MG63 (cell line): ENCODE measurements at regions not wholly inside any gene's neighbourhood (a gene's known extent, or its start where the extent isn't known, plus 50 kb on each side); places are given as distances from the start of the nearest gene placed in this dataset.
A peak's percentile ranks its signal among the peaks of the same experiment; 100 is the strongest.

Experiments
- DNase-seq: peaks from one replicate; pipeline ENCODE4 v3.0.0-alpha.2; 2020
- H3K27me3 ChIP-seq: fragments of 250-450 bp; sonication (Bioruptor Pico); 2 replicates; pipeline ENCODE4 v1.5.1; 2020; ENCODE audit warnings: mild to moderate bottlenecking, moderate library complexity
- H3K36me3 ChIP-seq: fragments of 250-450 bp; sonication (Bioruptor Pico); 2 replicates; pipeline ENCODE4 v1.5.1; 2020; ENCODE audit warnings: mild to moderate bottlenecking, moderate library complexity
- H3K4me3 ChIP-seq: fragments of 250-450 bp; sonication (Bioruptor Pico); 2 replicates; pipeline ENCODE4 v1.5.1; 2020; ENCODE audit warnings: mild to moderate bottlenecking, moderate library complexity
- H3K9me3 ChIP-seq: fragments of 250-450 bp; sonication (Bioruptor Pico); 2 replicates; pipeline ENCODE4 v1.5.1; 2020; ENCODE audit warnings: mild to moderate bottlenecking, moderate library complexity

DNA sequence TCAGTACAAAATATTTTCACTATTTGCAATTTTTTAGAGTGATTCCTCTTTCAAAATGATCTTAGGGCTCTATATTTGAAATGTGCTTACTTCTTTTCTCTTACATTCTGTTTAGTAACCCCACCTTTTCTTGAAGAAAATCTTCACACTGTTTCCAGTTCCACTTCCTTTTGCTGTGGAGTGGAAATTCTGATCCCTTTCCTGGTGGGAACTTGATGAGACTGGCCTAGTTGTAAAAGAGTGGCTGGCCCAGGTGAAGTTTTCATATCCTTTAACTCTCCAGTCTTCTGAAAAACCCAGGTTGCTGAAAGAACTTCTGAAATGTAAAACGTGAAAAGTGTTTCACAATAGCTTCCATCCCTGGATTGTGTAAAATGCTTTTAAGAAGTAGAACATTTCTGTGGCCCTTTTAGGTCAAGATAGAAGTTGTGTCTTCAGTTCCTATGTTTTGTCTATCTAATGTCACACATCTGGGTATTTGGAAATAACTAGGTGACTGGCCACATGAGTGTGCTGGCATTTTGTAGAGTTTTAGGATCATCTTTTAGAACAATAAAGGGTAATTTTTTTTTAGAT lies 84.8 kb upstream of the LRIG1 start:
- H3K4me3 ChIP-seq: no peak overlapping the region
- no peaks in the 10 kb centered on the region for H3K9me3 ChIP-seq
- no peaks in the 10 kb centered on the region for H3K27me3 ChIP-seq
- no peaks in the 10 kb centered on the region for H3K36me3 ChIP-seq
- no peak for DNase-seq

DNA sequence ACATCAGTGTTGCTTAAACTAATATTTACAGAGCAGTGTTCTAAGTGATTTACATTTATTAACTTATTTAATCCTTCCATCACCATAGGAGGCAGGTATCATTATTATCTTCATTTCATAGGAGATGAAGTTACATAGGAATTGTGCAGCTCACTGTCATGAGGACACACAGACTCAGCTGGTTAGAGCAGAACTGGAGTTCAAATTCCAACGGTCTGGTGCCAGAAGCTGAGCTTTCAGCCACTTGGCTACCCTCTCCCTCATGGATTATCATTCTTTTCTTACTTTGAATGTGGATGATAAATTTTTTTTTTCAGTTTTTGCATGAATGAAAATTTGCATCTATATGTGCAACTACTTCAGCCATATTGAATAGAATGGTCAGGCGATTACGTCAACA lies 86.0 kb upstream of the LRIG1 start:
- DNase-seq: no peak
- Histone ChIP-seq H3K27me3 (no peaks in the 10 kb centered on the region), H3K9me3 (no peaks in the 10 kb centered on the region), H3K36me3 (no peaks in the 10 kb centered on the region), H3K4me3 (no peak overlapping the region)

DNA sequence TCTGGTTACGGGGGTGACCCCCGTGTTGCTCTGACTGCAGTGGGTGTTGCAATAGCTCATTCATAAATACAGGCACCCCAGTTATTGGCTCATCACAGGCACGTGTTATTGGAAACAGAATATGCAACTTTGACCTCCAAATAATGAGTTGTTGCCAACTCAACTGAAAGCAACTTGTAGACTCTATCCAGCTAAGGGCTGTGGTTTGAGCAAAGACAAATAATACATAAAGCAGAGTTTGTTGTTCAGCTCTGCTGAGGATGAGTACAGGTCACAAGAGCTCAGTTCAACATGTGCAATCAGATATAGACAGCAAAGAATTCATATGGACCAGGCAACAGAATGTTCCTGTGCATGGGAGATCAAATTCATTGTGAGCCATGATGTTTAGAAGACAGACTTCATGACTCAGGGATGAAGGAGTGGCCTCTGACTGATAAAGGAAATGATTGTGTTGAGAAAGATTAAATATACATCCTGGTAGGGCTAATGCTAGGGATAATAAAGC lies 87.6 kb upstream of the LRIG1 start:
- H3K9me3 ChIP-seq: no peaks in the 10 kb centered on the region
- no peaks in the 10 kb centered on the region for H3K36me3 ChIP-seq
- H3K4me3 ChIP-seq: no peak overlapping the region
- no peak for DNase-seq
- H3K27me3 ChIP-seq: no peaks in the 10 kb centered on the region

DNA sequence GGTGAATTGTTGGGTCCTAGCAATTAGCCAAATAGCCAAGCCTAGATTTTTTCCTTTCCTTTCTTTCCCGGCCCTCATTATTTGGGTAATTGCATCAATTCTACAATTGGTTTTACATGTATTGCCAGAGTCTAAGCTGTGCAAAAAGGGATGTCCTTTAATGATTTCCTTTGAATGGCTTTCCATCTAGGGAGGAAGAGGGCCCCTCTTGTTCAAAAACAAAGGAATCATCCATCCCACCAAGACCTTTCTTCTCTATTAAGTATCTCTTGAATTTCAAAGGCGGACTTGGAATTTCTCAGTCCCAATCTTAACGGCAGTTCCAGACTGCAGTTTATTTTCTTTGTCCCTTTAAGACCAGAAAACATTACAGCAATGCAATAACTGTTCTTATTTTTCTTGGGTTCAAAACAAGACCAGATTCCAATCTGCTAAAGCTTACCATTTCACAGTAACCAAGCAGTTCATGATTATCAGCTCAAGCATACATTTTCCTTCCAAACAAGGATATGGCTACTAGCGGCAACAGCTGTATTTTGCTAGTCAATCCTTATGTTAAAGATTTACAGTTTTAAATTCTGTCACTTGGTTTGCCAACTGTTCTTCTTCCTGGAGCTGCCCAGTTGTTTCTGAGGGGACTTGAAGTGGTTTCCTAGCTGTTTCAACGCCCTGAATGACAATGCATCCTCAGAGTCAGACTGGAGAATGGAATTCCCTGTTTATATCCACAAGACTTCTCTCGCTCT lies 91.4 kb upstream of the LRIG1 start:
- no peaks in the 10 kb centered on the region for H3K27me3 ChIP-seq
- H3K36me3 ChIP-seq: no peaks in the 10 kb centered on the region
- no peak overlapping the region for H3K4me3 ChIP-seq
- DNase-seq: no peak
- no peaks in the 10 kb centered on the region for H3K9me3 ChIP-seq

DNA sequence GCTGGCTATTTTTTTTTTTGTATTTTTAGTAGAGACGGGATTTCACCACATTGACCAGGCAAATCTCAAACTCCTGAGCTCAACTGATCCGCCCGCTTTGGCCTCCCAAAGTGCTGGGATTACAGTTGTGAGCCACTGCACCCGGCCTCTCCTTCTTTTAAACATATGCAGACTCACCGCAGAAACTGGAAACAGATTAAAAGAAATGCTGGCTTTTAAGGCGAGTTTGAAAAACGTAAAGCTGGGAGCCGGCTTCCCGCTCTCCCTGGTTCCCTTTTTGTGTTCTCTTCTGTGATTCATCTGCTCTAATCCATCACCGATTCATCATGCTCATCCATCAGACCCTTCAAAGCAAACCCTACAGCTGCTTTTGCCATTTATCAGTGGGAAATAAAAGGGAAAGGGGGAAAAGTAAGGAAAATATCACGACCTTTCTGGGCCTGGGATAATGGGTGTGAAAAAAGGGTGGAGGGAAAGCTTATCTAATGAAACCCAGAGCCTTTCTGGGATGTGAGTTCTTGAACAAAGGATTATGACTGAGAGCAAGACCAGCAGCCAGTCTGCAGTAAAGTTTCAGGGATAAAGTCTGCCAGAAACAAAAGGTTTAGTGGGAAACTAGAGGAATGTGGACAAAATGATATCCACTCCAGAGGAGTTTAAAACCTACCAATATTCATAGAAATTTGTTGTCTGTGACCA lies 92.3 kb upstream of the LRIG1 start:
- Histone ChIP-seq H3K4me3 (no peak overlapping the region), H3K27me3 (no peaks in the 10 kb centered on the region), H3K9me3 (no peaks in the 10 kb centered on the region), H3K36me3 (no peaks in the 10 kb centered on the region)
- no peak for DNase-seq

DNA sequence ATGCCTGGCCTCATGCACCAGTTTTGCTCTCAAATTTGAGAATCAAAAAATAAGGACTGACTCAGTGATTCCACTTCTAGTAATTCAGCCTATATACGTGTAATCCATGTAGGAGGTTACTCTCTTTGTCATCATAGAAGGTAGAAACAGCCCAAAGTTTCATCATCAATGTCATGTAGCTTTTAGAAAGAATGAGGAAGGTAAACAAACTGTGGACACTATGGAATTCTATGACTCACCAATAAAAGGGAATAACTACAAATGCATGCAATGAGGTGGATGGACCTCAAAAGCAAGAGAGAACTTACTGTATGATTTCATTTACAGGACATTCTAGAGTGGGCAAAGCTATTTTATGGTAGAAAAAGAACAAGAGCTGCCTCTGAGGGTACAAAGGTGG lies 93.2 kb upstream of the LRIG1 start:
- no peaks in the 10 kb centered on the region for H3K9me3 ChIP-seq
- no peak for DNase-seq
- H3K27me3 ChIP-seq: no peaks in the 10 kb centered on the region
- no peak overlapping the region for H3K4me3 ChIP-seq
- H3K36me3 ChIP-seq: no peaks in the 10 kb centered on the region

DNA sequence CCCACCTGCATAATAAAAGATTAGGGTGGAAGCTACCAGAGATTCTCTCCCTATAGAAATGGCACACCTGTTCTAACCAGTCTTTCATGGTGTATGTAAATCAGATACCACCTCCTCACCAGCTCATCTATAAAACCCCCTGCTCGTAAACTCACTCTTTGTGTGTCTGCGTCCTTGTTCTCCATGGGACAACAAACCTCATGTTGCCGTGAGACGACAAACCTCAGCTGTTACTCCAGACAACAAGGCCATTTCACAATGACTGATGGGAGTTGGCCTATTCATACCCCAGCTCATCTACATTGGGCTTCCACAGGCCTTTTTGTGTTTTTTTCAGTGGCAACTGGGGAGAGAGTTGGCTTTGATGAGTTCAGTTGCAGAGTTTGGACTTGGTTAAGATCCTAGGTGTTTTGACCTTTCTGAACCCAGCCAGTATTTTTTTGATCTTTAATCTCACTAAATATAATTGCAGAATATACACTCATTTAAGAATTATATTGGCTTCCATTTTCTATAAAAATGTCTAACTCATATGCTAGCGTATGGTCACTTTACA lies 96.6 kb upstream of the LRIG1 start:
- Histone ChIP-seq H3K9me3 (no peaks in the 10 kb centered on the region), H3K27me3 (no peaks in the 10 kb centered on the region), H3K4me3 (no peak overlapping the region), H3K36me3 (no peaks in the 10 kb centered on the region)
- DNase-seq: no peak

DNA sequence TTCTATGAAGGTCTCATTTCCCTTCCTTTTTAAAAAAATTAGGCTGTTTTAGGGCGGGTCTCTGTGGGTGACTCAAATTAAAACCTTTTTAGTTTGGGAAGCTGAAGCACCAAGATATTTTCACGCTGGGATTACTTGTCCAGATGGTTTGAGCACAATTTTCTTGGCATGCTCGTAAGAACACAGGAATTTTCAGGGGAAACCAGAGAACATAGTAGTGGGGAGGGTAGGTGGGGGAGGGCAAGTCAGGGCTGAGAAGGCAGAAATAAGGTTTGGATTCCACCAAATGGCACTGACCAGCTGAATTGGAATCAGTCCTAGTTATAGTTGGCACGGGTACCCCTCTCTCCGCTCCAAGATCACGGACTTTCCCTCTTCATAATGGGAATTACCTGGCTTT lies 97.3 kb upstream of the LRIG1 start:
- DNase-seq: peak; percentile 5
- H3K36me3 ChIP-seq: no peaks in the 10 kb centered on the region

DNA sequence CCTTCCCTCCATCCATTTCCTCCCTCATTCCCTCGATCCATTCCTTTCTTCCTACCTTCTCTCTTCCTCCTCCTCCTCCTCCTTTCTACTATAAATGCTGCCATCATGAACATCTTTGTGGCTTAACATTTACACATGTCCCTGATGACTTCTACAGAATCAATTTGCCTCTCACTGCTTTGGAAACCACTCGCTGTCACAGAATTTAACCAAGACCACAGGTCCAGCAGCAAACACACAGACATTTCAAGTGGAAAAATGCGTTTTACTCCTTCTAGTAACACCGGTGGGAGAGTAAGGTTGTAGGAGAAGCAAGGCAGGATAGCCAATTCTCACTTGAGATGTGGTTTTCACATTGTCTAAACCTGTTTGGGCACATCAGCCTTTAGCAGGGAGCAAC lies 101.4 kb upstream of the LRIG1 start:
- no peak for DNase-seq

More for the DNA sequence above, 97.3 kb upstream of the LRIG1 start:
- Histone ChIP-seq H3K9me3 (no peaks in the 10 kb centered on the region), H3K4me3 (no peak overlapping the region), H3K27me3 (no peaks in the 10 kb centered on the region)

DNA sequence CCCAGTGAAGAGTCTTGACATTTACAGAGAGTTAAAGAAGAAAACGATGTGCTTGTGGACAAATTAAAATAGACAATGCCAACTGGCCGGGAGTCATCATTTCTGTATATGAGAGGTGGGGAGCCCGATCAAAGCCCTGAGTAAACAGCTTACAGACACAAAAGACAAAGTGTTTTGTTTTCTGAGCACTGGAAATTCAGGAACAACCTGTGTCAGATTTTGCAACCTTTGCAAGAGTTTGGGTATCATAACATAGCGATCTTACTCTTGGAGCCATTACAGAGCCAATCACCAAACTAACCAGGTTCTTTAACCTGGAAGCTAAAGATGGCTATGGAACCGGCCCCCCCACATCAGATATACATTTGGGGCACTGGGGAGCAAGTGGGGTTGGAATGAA lies 101.9 kb upstream of the LRIG1 start:
- no peak for DNase-seq
- Histone ChIP-seq H3K36me3 (no peaks in the 10 kb centered on the region), H3K27me3 (no peaks in the 10 kb centered on the region), H3K9me3 (no peaks in the 10 kb centered on the region), H3K4me3 (no peak overlapping the region)

More for the DNA sequence above, 101.4 kb upstream of the LRIG1 start:
- Histone ChIP-seq H3K9me3 (no peaks in the 10 kb centered on the region), H3K4me3 (no peak overlapping the region), H3K27me3 (no peaks in the 10 kb centered on the region), H3K36me3 (no peaks in the 10 kb centered on the region)

DNA sequence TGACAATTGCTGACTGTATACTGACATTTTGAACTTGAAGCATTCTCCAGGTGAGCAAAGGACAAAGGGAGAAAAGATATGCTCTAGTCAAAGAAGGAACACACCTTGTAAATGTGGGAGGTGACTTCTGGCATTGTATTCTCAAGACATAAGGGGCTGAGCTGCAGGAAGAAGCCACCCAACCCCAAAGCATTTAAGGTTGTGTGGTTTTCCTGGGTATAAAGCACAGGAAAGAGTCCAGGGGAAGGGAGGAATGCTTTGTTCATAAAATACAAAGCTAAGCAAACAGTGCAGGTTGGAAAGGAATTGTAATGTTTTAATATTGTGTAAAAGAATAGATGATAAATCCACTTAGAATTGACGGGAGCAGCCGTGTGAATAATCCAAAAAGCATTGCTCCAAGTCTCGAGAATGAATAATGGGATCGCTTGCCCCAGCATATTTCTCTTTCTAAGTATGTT lies 102.4 kb upstream of the LRIG1 start:
- no peak overlapping the region for H3K4me3 ChIP-seq
- no peaks in the 10 kb centered on the region for H3K9me3 ChIP-seq
- no peaks in the 10 kb centered on the region for H3K36me3 ChIP-seq
- DNase-seq: no peak
- H3K27me3 ChIP-seq: no peaks in the 10 kb centered on the region

DNA sequence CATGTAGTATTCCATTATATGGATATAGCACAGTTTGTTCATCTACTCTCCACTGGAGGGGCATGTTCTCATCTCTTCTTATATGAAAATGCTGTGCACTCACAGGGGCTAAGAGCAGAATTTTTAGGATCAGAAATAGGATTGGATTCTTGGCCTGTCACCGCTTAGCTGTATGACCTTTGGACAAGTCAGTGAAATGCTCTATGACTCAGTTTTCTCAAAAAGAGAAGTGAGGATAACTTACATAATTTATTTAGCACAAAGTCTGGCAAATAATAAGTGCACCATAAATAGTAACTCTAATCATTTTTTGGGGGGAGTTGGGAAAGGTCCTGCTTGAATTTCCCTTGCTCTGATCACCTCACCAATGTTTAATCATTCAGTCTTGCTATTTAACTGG lies 103.7 kb upstream of the LRIG1 start:
- no peaks in the 10 kb centered on the region for H3K9me3 ChIP-seq
- H3K4me3 ChIP-seq: no peak overlapping the region
- no peaks in the 10 kb centered on the region for H3K36me3 ChIP-seq
- no peak for DNase-seq
- H3K27me3 ChIP-seq: no peaks in the 10 kb centered on the region

DNA sequence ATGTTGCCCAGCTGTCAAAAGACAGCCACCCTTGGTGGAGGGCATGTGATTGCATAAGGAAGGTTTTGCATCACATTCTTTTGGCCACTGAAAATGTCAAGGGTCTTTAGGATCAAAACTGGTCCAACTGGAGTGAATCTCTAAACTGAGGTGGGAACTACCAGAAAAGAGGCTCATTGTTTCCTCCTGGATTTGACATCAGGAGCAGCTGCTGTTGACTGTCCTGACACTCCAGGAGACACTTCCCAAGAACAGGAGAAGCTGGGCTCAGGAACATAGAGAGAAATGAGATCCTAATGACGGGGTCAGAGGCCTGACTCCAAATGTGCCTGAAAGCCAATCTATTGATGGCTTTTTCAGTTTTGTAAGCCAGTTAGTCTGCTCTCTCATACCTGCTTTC lies 105.3 kb upstream of the LRIG1 start:
- H3K4me3 ChIP-seq: no peak overlapping the region
- DNase-seq: no peak
- no peaks in the 10 kb centered on the region for H3K9me3 ChIP-seq
- H3K36me3 ChIP-seq: no peaks in the 10 kb centered on the region
- no peaks in the 10 kb centered on the region for H3K27me3 ChIP-seq

DNA sequence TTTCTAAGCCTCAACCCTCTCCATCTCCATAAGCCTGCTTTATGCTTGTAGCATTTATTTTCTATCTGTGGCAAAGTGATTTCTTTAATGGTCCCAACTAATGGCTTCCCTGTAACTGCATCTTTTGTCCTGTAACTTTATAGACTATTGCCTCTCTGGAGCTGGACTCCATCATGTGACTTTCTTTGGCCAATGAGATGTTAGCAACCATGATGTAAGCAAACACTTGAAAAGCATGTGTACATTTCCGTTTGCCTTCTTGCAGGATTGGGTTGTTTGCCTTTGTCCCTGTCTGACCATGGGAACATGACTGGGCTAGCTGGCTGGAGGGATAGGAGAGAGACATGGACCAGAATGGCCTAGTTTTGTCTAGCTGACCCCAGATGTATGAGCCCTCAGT lies 106.0 kb upstream of the LRIG1 start:
- DNase-seq: no peak
- H3K36me3 ChIP-seq: no peaks in the 10 kb centered on the region
- no peak overlapping the region for H3K4me3 ChIP-seq
- H3K27me3 ChIP-seq: no peaks in the 10 kb centered on the region
- no peaks in the 10 kb centered on the region for H3K9me3 ChIP-seq

DNA sequence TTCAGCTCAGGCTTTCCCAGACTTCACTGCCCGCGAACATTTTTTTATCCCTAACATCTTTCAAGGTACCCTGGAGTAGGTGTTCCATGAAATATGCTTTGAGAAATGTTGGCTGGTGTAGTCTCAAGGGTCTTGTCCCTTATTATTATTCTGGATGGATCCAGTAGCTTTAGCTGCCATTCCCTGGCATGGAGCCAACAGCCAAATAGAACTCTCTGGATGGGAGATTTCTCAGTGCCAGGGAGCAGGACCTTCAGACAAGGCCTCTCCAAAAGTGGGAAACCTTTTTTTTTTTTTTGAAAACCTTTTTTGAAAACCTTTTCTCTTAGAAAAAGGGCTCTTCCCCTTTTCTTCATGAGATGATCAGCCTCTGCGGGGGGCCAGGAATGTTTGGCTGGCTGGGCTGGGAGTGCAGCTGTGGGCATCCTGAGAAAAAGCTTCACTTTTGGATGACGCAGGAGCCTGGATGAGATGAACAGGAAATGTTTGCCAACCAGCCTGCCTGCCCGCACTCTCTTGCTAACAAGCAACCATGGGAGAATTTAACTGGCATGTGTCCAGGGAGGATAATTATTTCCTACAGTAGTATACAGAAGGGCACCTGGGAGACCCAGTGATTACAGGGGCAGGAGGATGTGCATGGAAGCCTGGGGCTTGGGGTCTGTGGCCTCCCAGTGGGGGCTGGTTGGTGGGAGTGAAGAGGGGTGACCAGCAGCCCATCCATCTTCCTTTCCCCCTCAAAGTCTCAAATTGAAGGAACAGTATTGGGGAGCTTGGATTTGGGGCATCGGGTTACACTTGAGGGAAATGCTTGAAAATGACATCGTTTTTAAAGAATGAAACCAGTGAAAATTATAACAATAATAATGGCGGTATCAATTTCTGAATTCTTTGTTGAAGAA lies 109.1 kb upstream of the LRIG1 start:
- H3K9me3 ChIP-seq: no peaks in the 10 kb centered on the region
- peak; percentile 62 for DNase-seq
- no peaks in the 10 kb centered on the region for H3K27me3 ChIP-seq
- H3K4me3 ChIP-seq: no peak overlapping the region
- no peaks in the 10 kb centered on the region for H3K36me3 ChIP-seq

DNA sequence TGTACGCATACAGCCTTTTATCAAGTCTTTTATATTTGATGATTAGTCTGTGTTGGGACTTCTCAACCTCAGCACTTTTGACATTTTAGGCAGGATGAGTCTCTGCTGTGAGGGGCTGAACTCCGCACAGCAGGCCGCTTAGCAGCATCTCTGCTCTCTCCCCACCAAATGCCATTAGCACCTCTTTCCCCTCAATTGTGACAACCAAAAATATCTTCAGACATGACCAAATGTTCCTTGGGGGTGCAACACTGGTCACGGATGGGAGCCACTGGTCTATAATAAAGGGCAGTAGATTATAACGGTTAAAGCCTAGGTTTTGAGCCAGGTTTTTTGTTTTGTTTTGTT lies 109.7 kb upstream of the LRIG1 start:
- Histone ChIP-seq H3K27me3 (no peaks in the 10 kb centered on the region), H3K4me3 (no peak overlapping the region), H3K9me3 (no peaks in the 10 kb centered on the region), H3K36me3 (no peaks in the 10 kb centered on the region)
- DNase-seq: no peak
